ENCODE measurements at regions not wholly inside any gene's neighbourhood (a gene's known extent, or its start where the extent isn't known, plus 50 kb on each side); places are given as distances from the start of the nearest gene placed in this dataset.
"Not testable (repeated sequence)": the region's sequence is repeated elsewhere in the genome, so short reads cannot be mapped to it uniquely, and the experiment has no call there.

- 88% methylated on average over 6 of the region's 6 CpGs for WGBS
- no peak for DNase-seq (ENCODE audit: extremely low spot score)
- H3K4me1 ChIP-seq (ENCODE audit: insufficient read depth), result no peaks in the 10 kb centered on the region
- no peaks in the 10 kb centered on the region for H3K36me3 ChIP-seq (ENCODE audit: insufficient read depth)
- H3K27ac ChIP-seq (ENCODE audit: low read depth), result no peak overlapping the region
- H3K4me3 ChIP-seq (ENCODE audit: low read depth, low read length), result no peak overlapping the region
Measured at GRCh38 chr7:91367812-91368578, 103.8 kb downstream of the FZD1 start.

- H3K36me3 ChIP-seq (ENCODE audit: insufficient read depth), result no peaks in the 10 kb centered on the region
- no peak overlapping the region for H3K4me3 ChIP-seq (ENCODE audit: low read depth, low read length)
- no peak overlapping the region for H3K27ac ChIP-seq (ENCODE audit: low read depth)
- H3K4me1 ChIP-seq (ENCODE audit: insufficient read depth), result no peaks in the 10 kb centered on the region
- DNase-seq (ENCODE audit: extremely low spot score), result no peak
- 83% methylated on average over 3 of the region's 3 CpGs for WGBS
Measured at GRCh38 chr7:91372323-91372722, 108.1 kb downstream of the FZD1 start.

DNA sequence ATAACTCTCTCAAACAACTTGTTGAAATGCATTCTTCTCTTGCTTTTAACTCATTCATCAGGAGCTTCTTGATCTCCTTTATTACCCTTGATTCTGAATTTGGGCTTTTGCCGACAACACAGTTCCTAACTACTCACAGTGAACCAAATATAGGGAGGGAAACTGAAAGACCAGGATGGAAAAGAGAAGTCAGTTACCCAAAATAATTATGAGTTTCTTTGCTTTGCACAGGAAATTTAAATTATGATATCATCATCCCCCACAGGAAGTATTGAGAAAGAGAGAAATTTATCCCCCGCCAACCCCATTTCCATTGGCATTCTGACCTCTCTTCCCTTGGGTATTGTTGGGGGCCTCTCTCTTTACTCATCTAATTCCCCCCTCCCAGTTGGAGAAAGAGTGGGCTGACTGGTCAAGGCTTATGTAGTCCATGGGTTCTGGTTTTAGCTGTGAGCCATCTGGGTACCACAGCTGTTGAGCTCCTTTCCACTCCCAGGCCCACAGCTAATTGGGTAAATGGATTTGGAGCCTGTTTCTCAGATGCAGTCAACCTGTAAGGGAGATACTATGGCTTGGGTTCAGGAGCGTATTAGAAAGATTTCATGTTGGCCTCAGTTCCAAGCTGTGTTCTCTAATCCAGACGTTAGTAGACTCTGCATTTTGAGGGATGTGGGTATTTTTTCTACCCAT is 109.0 kb downstream of the FZD1 start:
- no peak for DNase-seq (ENCODE audit: extremely low spot score)
- Histone ChIP-seq H3K4me1 (ENCODE audit: insufficient read depth) (no peaks in the 10 kb centered on the region), H3K4me3 (ENCODE audit: low read depth, low read length) (no peak overlapping the region), H3K27ac (ENCODE audit: low read depth) (no peak overlapping the region), H3K36me3 (ENCODE audit: insufficient read depth) (no peaks in the 10 kb centered on the region)
- WGBS, result 68% methylated on average over 4 of the region's 4 CpGs

DNA sequence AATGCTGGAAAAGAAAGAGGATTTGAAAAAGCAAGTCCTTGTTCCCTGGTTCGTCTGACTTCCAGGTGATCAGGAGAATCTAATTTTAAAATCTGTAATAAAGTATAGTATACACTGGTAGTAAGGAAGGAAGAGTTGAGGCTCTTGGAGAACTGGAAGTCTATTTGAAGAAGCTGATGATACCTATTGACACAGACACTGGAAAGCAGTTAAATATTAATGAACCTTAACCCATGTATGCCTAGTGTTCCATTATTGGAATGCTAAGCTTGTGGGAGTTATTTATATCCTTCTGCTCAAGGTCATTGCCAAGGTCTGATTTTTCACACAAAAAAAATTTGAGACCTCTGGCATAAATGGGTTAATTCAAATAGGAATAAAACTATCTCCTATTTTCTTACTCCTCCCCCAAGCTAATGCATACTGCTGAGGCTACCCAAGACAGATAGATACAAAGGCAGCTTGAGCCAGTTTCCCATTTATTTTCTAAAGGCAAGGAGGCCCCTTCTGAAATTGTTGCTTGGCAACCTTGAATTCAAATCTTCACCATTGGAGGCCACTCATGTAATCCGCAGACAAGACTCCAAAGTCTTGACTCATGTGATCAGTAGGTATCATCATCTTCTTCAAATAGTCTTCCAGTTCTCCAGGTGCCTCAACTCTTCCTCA is 110.2 kb downstream of the FZD1 start:
- Histone ChIP-seq H3K27ac (ENCODE audit: low read depth) (no peak overlapping the region), H3K4me1 (ENCODE audit: insufficient read depth) (no peaks in the 10 kb centered on the region), H3K36me3 (ENCODE audit: insufficient read depth) (no peaks in the 10 kb centered on the region), H3K4me3 (ENCODE audit: low read depth, low read length) (no peak overlapping the region)
- no peak for DNase-seq (ENCODE audit: extremely low spot score)
- WGBS, result 95% methylated on average over 2 of the region's 2 CpGs

- Histone ChIP-seq H3K4me1 (ENCODE audit: insufficient read depth) (no peaks in the 10 kb centered on the region), H3K4me3 (ENCODE audit: low read depth, low read length) (no peak overlapping the region), H3K27ac (ENCODE audit: low read depth) (no peak overlapping the region), H3K36me3 (ENCODE audit: insufficient read depth) (no peaks in the 10 kb centered on the region)
- 97% methylated on average over 2 of the region's 2 CpGs for WGBS
- no peak for DNase-seq (ENCODE audit: extremely low spot score)
Measured at GRCh38 chr7:91375378-91375777, 111.1 kb downstream of the FZD1 start.

DNA sequence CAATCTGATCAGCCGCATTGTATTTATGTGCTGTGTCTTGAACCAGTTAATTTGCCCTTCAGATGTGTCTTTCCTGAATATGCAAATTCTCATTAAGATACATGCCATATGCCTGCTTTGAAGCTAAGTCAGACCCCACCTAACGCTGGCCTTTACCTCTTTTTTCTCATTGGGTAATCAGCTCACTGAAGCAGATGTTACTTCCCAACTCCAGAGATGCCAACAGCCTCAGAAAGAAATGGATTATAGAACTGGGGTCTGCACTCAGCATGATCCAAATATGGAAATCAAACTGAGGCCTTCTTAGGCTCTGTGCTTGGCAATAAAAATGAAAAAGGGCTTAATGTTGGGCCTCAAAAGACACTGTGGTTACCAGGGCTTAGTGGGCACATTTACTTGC is 113.9 kb downstream of the FZD1 start:
- Histone ChIP-seq H3K4me3 (ENCODE audit: low read depth, low read length) (no peak overlapping the region), H3K36me3 (ENCODE audit: insufficient read depth) (no peaks in the 10 kb centered on the region), H3K27ac (ENCODE audit: low read depth) (no peak overlapping the region), H3K4me1 (ENCODE audit: insufficient read depth) (no peaks in the 10 kb centered on the region)
- DNase-seq (ENCODE audit: extremely low spot score), result no peak
- 94% methylated on average over 2 of the region's 2 CpGs for WGBS

GRCh38 chr7:91379236-91379635 is 115.0 kb downstream of the FZD1 start:
- Histone ChIP-seq H3K27ac (ENCODE audit: low read depth) (no peak overlapping the region), H3K4me1 (ENCODE audit: insufficient read depth) (no peaks in the 10 kb centered on the region), H3K4me3 (ENCODE audit: low read depth, low read length) (no peak overlapping the region), H3K36me3 (ENCODE audit: insufficient read depth) (no peaks in the 10 kb centered on the region)
- WGBS, result 73% methylated on average over 2 of the region's 2 CpGs
- no peak for DNase-seq (ENCODE audit: extremely low spot score)

GRCh38 chr7:91379991-91380390 is 115.8 kb downstream of the FZD1 start:
- no peak for DNase-seq (ENCODE audit: extremely low spot score)
- no peaks in the 10 kb centered on the region for H3K4me1 ChIP-seq (ENCODE audit: insufficient read depth)
- H3K36me3 ChIP-seq (ENCODE audit: insufficient read depth), result no peaks in the 10 kb centered on the region
- WGBS, result 66% methylated on average over 2 of the region's 2 CpGs
- H3K4me3 ChIP-seq (ENCODE audit: low read depth, low read length), result no peak overlapping the region
- H3K27ac ChIP-seq (ENCODE audit: low read depth), result no peak overlapping the region

DNA sequence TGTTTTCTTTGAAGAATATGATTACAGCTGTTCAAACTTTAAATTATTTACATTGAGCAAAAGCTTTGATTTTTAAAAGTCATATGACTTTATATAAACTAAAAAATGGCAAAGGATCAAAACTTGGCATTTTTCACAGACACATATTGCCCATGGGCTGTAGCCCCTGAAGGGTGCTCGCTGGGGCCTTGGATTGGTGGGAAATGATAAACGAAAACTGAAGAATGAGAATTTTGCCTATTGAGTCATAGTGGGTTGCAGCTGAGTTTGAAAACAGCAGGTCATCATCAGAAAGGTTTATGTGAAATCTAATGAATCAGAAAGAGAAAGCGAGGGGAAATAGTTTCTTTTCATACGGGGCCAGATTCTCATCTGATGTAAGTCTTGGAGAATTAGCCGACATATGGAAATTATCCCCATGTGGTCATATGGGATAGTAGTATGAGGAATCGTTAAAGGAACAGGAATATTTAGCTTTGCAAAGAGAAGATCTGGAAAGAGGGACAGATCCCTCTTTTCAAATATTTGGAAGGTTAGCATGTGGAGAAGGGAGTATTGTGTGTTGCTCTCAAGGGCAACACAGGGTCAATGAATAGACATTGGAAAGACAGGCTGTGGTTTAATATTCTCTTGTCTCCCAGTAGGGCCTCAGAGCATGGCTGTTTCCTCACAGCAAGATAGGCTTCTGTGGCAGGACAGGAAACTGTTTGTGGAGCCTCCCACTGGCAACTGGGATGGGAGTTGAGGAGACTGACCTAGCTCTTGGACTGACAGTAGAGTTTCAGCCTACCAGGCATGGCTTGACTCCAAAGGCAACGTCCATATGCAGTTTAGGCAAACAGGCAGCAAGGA is 119.0 kb downstream of the FZD1 start:
- Histone ChIP-seq H3K4me1 (ENCODE audit: insufficient read depth) (no peaks in the 10 kb centered on the region), H3K27ac (ENCODE audit: low read depth) (no peak overlapping the region), H3K4me3 (ENCODE audit: low read depth, low read length) (no peak overlapping the region), H3K36me3 (ENCODE audit: insufficient read depth) (no peaks in the 10 kb centered on the region)
- WGBS, result 56% methylated on average over 7 of the region's 7 CpGs
- peak; percentile 46 for DNase-seq (ENCODE audit: extremely low spot score)

GRCh38 chr7:91383905-91384274 is 119.7 kb downstream of the FZD1 start:
- H3K36me3 ChIP-seq (ENCODE audit: insufficient read depth), result no peaks in the 10 kb centered on the region
- H3K4me3 ChIP-seq (ENCODE audit: low read depth, low read length), result no peak overlapping the region
- DNase-seq (ENCODE audit: extremely low spot score), result no peak
- no peaks in the 10 kb centered on the region for H3K4me1 ChIP-seq (ENCODE audit: insufficient read depth)
- H3K27ac ChIP-seq (ENCODE audit: low read depth), result no peak overlapping the region

- not testable (repeated sequence) for DNase-seq (ENCODE audit: extremely low spot score); H3K4me1 ChIP-seq (ENCODE audit: insufficient read depth); H3K27ac ChIP-seq (ENCODE audit: low read depth); H3K4me3 ChIP-seq (ENCODE audit: low read depth, low read length); H3K36me3 ChIP-seq (ENCODE audit: insufficient read depth)
- 84% methylated on average over 7 of the region's 7 CpGs for WGBS
Measured at GRCh38 chr7:91394757-91395156, 130.5 kb downstream of the FZD1 start.

GRCh38 chr7:91395313-91395712 is 131.1 kb downstream of the FZD1 start:
- not testable (repeated sequence) for H3K4me3 ChIP-seq (ENCODE audit: low read depth, low read length); H3K27ac ChIP-seq (ENCODE audit: low read depth); DNase-seq (ENCODE audit: extremely low spot score); H3K36me3 ChIP-seq (ENCODE audit: insufficient read depth); H3K4me1 ChIP-seq (ENCODE audit: insufficient read depth)
- WGBS, result 90% methylated on average over 10 of the region's 10 CpGs

GRCh38 chr7:91397096-91397495 is 132.9 kb downstream of the FZD1 start:
- Histone ChIP-seq H3K4me3 (ENCODE audit: low read depth, low read length) (no peak overlapping the region), H3K36me3 (ENCODE audit: insufficient read depth) (no peaks in the 10 kb centered on the region), H3K27ac (ENCODE audit: low read depth) (no peak overlapping the region), H3K4me1 (ENCODE audit: insufficient read depth) (no peaks in the 10 kb centered on the region)
- DNase-seq (ENCODE audit: extremely low spot score), result no peak
- WGBS, result 51% methylated on average over 2 of the region's 2 CpGs
